Retinal pigment epithelial cell (primary cell): ENCODE measurements at regions not wholly inside any gene's neighbourhood (a gene's known extent, or its start where the extent isn't known, plus 50 kb on each side); places are given as distances from the start of the nearest gene placed in this dataset.

Experiments used
- DNase-seq: peaks from one replicate; pipeline ENCODE4 v3.0.0-alpha.2; 2010; ENCODE audit warnings: low read depth
- H3K4me3 ChIP-seq: 2 replicates; pipeline ENCODE4 v1.5.1; 2011; ENCODE audit warnings: mild to moderate bottlenecking, low read length, control low read depth, moderate library complexity
- CTCF ChIP-seq: conservative IDR thresholded peaks from 2 replicates; pipeline ENCODE4 v1.5.1; 2011; ENCODE audit warnings: low read depth, low read length, control low read depth, inconsistent platforms

GRCh38 chr7:106357675-106358074 is 72.9 kb upstream of the NAMPT start:
- no peak for TF ChIP-seq CTCF
- DNase-seq: no peak
- no peak overlapping the region for H3K4me3 ChIP-seq

- no peak overlapping the region for H3K4me3 ChIP-seq
- no peak for TF ChIP-seq CTCF
- DNase-seq: no peak
Measured at GRCh38 chr7:106354822-106355221, 70.0 kb upstream of the NAMPT start.

GRCh38 chr7:106353944-106354343 is 69.2 kb upstream of the NAMPT start:
- H3K4me3 ChIP-seq: no peak overlapping the region
- no peak for DNase-seq
- TF ChIP-seq CTCF: no peak

- DNase-seq: no peak
- no peak for TF ChIP-seq CTCF
- H3K4me3 ChIP-seq: no peak overlapping the region
Measured at GRCh38 chr7:106348231-106348630, 63.4 kb upstream of the NAMPT start.

GRCh38 chr7:106347229-106347833 is 62.5 kb upstream of the NAMPT start:
- H3K4me3 ChIP-seq: no peak overlapping the region
- no peak for DNase-seq
- TF ChIP-seq CTCF: no peak

- no peak overlapping the region for H3K4me3 ChIP-seq
- no peak for TF ChIP-seq CTCF
- peak; percentile 46 for DNase-seq
Measured at GRCh38 chr7:106346678-106347217, 62.0 kb upstream of the NAMPT start.

GRCh38 chr7:106346167-106346677 is 61.4 kb upstream of the NAMPT start:
- no peak for DNase-seq
- TF ChIP-seq CTCF: no peak
- H3K4me3 ChIP-seq: no peak overlapping the region
